Mesendoderm (in vitro differentiated cells): ENCODE measurements at regions not wholly inside any gene's neighbourhood (a gene's known extent, or its start where the extent isn't known, plus 50 kb on each side); places are given as distances from the start of the nearest gene placed in this dataset.

Experiments
- DNase-seq: peaks from one replicate; pipeline ENCODE4 v3.0.0; 2013
- H2AK5ac ChIP-seq: 2 replicates; pipeline ENCODE4 v1.6.1; 2013; ENCODE audit warnings: low read length, inconsistent platforms
- H2BK120ac ChIP-seq: 2 replicates; pipeline ENCODE4 v1.6.1; 2013; ENCODE audit warnings: low read depth, mild to moderate bottlenecking, low read length, moderate library complexity, mixed read lengths
- H2BK15ac ChIP-seq: replicated peaks from 2 replicates; pipeline ENCODE4 v1.6.1; 2013; ENCODE audit warnings: low read depth, mild to moderate bottlenecking, moderate library complexity
- H2BK5ac ChIP-seq: 2 replicates; pipeline ENCODE4 v1.6.1; 2013; ENCODE audit warnings: low read length, inconsistent platforms
- H3K18ac ChIP-seq: 2 replicates; pipeline ENCODE4 v1.6.1; 2013; ENCODE audit warnings: mild to moderate bottlenecking, low read length, mixed read lengths
- H3K23ac ChIP-seq: one replicate; pipeline ENCODE4 v1.6.1; 2013; ENCODE audit warnings: low read length
- H3K27ac ChIP-seq: 2 replicates; pipeline ENCODE4 v1.5.1; 2013; ENCODE audit warnings: low read depth, mild to moderate bottlenecking, inconsistent platforms, low read length, moderate library complexity
- H3K27me3 ChIP-seq: 2 replicates; pipeline ENCODE4 v1.6.1; 2013; ENCODE audit warnings: low read length, control low read depth, mild to moderate bottlenecking, inconsistent platforms; ENCODE audit not compliant: insufficient read depth, poor library complexity
- H3K36me3 ChIP-seq: 2 replicates; pipeline ENCODE4 v1.6.1; 2013; ENCODE audit warnings: low read length, inconsistent platforms; ENCODE audit not compliant: control insufficient read depth, insufficient read depth
- H3K4ac ChIP-seq: one replicate; pipeline ENCODE4 v1.6.1; 2013; ENCODE audit warnings: low read depth, mild to moderate bottlenecking, low read length, moderate library complexity
- H3K4me1 ChIP-seq: 2 replicates; pipeline ENCODE4 v1.6.1; 2013; ENCODE audit warnings: low read depth, low read length, inconsistent platforms; ENCODE audit not compliant: control insufficient read depth
- H3K4me2 ChIP-seq: 2 replicates; pipeline ENCODE4 v1.6.1; 2013; ENCODE audit warnings: low read length
- H3K4me3 ChIP-seq: 2 replicates; pipeline ENCODE4 v1.5.1; 2013; ENCODE audit warnings: mild to moderate bottlenecking, low read length
- H3K56ac ChIP-seq: one replicate; pipeline ENCODE4 v1.6.1; 2013; ENCODE audit warnings: low read length
- H3K79me1 ChIP-seq: 2 replicates; pipeline ENCODE4 v1.6.1; 2013; ENCODE audit warnings: low read length, inconsistent platforms
- H3K79me2 ChIP-seq: 2 replicates; pipeline ENCODE4 v1.6.1; 2013; ENCODE audit warnings: mild to moderate bottlenecking, low read length; ENCODE audit not compliant: control insufficient read depth, insufficient read depth
- H3K9ac ChIP-seq: 2 replicates; pipeline ENCODE4 v1.6.1; 2013; ENCODE audit warnings: low read length, inconsistent platforms
- H4K5ac ChIP-seq: one replicate; pipeline ENCODE4 v1.6.1; 2013; ENCODE audit warnings: low read length
- H4K8ac ChIP-seq: one replicate; pipeline ENCODE4 v1.6.1; 2013; ENCODE audit warnings: low read depth, mild to moderate bottlenecking, control low read depth, low read length, moderate library complexity
- WGBS: extraction: QIAGEN DNeasy Blood & Tissue Kit; methylation state at CpG from one replicate; pipeline ENCODE4 v1.1.7; 2013; ENCODE audit warnings: low lambda C conversion rate, missing lambda C conversion rate; ENCODE audit not compliant: insufficient coverage; ENCODE audit errors: extremely low coverage; 5-methylcytosine and 5-hydroxymethylcytosine counted together

- Histone ChIP-seq H3K4me2 (no peak overlapping the region), H3K79me1 (no peaks in the 10 kb centered on the region), H3K56ac (no peak overlapping the region), H4K5ac (no peak overlapping the region), H2AK5ac (no peak overlapping the region), H3K79me2 (no peaks in the 10 kb centered on the region), H3K27me3 (no peaks in the 10 kb centered on the region), H2BK120ac (no peak overlapping the region), H3K9ac (no peak overlapping the region), H3K18ac (no peak overlapping the region), H3K23ac (no peak overlapping the region), H2BK15ac (no peak overlapping the region), H3K4me1 (no peaks in the 10 kb centered on the region), H2BK5ac (no peak overlapping the region), H3K4me3 (no peak overlapping the region), H3K27ac (no peak overlapping the region), H3K4ac (no peak overlapping the region), H3K36me3 (no peaks in the 10 kb centered on the region), H4K8ac (no peak overlapping the region)
- no peak for DNase-seq
- WGBS = no CpG with 5 or more reads among the region's 6 CpGs
Observed at GRCh38 chr9:86822006-86822801, 125.1 kb downstream of the GAS1 start.

DNA sequence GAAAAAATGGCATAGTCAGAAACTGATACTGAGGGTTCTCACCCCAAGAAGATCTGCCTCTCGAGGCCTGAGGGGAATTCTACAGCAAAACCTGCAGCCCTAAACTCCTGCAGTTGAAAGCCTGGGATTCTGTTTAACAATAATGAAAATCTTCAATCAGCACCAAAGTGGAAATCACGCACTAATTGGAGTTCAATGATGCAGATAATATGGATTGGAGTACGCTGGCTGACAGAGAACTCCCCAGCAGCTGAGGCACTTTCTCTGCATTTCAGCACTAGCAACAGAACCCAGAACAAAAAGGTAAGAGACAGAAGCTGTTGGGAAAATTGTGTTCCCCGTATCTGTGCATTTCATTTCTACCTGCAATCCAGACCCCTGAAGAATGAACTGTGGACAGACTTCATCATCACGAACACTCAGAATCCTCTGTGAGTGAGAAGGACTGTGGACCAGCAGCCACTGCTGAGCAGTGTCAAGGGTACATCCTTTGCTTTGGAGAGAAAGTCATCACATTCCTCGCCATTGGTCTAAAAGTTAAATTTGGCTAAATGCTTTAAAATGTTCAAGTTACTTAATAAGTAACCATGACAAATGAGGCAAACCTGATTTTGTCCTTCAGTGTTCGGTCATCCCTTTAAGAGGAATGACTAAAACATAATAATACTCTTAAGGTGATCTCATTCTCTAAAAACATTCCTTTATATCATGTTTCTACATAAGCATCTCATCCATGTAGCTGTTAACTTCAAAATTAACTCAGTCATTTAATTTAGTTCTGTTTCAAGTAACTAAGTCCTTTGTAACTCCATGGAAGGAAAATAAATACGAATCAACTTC is 126.1 kb downstream of the GAS1 start:
- Histone ChIP-seq H3K79me1 (no peaks in the 10 kb centered on the region), H3K4me3 (no peak overlapping the region), H3K79me2 (no peaks in the 10 kb centered on the region), H2BK15ac (no peak overlapping the region), H3K4ac (no peak overlapping the region), H4K5ac (no peak overlapping the region), H2BK5ac (no peak overlapping the region), H4K8ac (no peak overlapping the region), H3K9ac (no peak overlapping the region), H3K36me3 (no peaks in the 10 kb centered on the region), H3K4me1 (no peaks in the 10 kb centered on the region), H2AK5ac (no peak overlapping the region), H3K27ac (no peak overlapping the region), H3K23ac (no peak overlapping the region), H3K18ac (no peak overlapping the region), H3K27me3 (no peaks in the 10 kb centered on the region), H3K56ac (no peak overlapping the region), H2BK120ac (no peak overlapping the region), H3K4me2 (no peak overlapping the region)
- no CpG with 5 or more reads among the region's 8 CpGs for WGBS
- DNase-seq = no peak

DNA sequence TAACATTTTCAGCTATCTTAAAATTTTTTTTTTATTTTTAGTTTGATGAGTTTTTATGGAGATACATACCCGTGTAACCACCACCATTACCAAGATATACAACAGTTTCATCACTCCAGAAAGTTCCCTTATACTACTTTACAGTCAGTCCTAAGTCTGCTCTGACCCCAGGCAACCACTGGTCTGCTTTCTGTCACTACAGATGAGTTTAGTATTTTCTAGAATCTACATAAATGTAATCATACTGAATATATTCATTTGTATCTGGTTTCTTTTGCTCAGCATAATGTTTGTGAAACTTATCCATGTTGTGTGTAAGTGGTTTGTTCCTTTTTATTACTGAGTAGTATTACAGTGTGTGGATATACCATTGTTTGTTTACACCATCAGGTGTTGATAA is 127.8 kb downstream of the GAS1 start:
- Histone ChIP-seq H3K36me3 (no peaks in the 10 kb centered on the region), H3K4me3 (no peak overlapping the region), H3K23ac (no peak overlapping the region), H3K4me1 (no peaks in the 10 kb centered on the region), H2BK5ac (no peak overlapping the region), H3K79me1 (no peaks in the 10 kb centered on the region), H4K8ac (no peak overlapping the region), H4K5ac (no peak overlapping the region), H3K4ac (no peak overlapping the region), H3K27me3 (no peaks in the 10 kb centered on the region), H3K56ac (no peak overlapping the region), H3K27ac (no peak overlapping the region), H3K4me2 (no peak overlapping the region), H2AK5ac (no peak overlapping the region), H2BK120ac (no peak overlapping the region), H3K18ac (no peak overlapping the region), H2BK15ac (no peak overlapping the region), H3K9ac (no peak overlapping the region), H3K79me2 (no peaks in the 10 kb centered on the region)
- no peak for DNase-seq
- no CpG with 5 or more reads among the region's 1 CpG for WGBS

DNA sequence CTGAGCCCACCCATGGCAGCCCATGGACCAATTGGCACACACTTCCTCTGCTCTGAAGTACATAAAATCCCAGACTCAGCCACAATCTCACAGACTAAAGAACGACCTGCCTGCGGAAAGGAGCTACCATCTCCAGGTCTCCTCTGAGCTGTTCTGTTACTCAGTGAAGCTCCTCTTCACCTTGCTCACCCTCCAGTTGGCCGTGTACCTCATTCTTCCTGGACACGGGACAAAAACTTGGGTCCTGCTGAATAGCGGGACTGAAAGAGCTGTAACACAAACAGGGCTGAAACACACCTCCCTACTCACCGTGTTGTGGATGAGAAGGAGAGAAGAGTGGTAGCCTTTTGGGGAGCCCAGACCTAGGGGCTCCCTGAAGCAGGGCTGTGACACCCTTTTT is 128.7 kb downstream of the GAS1 start:
- H3K56ac ChIP-seq = no peak overlapping the region
- no peak overlapping the region for H3K4ac ChIP-seq
- peak; percentile 11 for DNase-seq
- no CpG with 5 or more reads among the region's 6 CpGs for WGBS
- no peak overlapping the region for H4K8ac ChIP-seq
- no peak overlapping the region for H4K5ac ChIP-seq
- no peaks in the 10 kb centered on the region for H3K4me1 ChIP-seq
- H3K4me2 ChIP-seq = no peak overlapping the region
- no peak overlapping the region for H3K4me3 ChIP-seq
- no peaks in the 10 kb centered on the region for H3K36me3 ChIP-seq
- H3K27ac ChIP-seq = no peak overlapping the region
- no peaks in the 10 kb centered on the region for H3K27me3 ChIP-seq
- no peak overlapping the region for H2BK5ac ChIP-seq
- no peak overlapping the region for H2BK120ac ChIP-seq
- no peaks in the 10 kb centered on the region for H3K79me2 ChIP-seq
- H2BK15ac ChIP-seq = no peak overlapping the region
- no peaks in the 10 kb centered on the region for H3K79me1 ChIP-seq
- no peak overlapping the region for H3K23ac ChIP-seq
- no peak overlapping the region for H2AK5ac ChIP-seq
- no peak overlapping the region for H3K9ac ChIP-seq
- H3K18ac ChIP-seq = no peak overlapping the region

GRCh38 chr9:86816868-86817267 is 130.4 kb downstream of the GAS1 start:
- no peak overlapping the region for H3K27ac ChIP-seq
- H2BK5ac ChIP-seq = no peak overlapping the region
- no peak overlapping the region for H3K9ac ChIP-seq
- no peaks in the 10 kb centered on the region for H3K4me1 ChIP-seq
- WGBS = no CpG with 5 or more reads among the region's 5 CpGs
- H2BK15ac ChIP-seq = no peak overlapping the region
- H4K5ac ChIP-seq = no peak overlapping the region
- no peak overlapping the region for H3K18ac ChIP-seq
- no peaks in the 10 kb centered on the region for H3K36me3 ChIP-seq
- H4K8ac ChIP-seq = no peak overlapping the region
- H3K27me3 ChIP-seq = no peaks in the 10 kb centered on the region
- no peaks in the 10 kb centered on the region for H3K79me2 ChIP-seq
- no peak overlapping the region for H3K23ac ChIP-seq
- H3K4ac ChIP-seq = no peak overlapping the region
- no peak for DNase-seq
- H2BK120ac ChIP-seq = no peak overlapping the region
- no peak overlapping the region for H3K4me2 ChIP-seq
- H3K79me1 ChIP-seq = no peaks in the 10 kb centered on the region
- H3K56ac ChIP-seq = no peak overlapping the region
- H3K4me3 ChIP-seq = no peak overlapping the region
- H2AK5ac ChIP-seq = no peak overlapping the region
